ENCODE measurements at regions not wholly inside any gene's neighbourhood (a gene's known extent, or its start where the extent isn't known, plus 50 kb on each side); places are given as distances from the start of the nearest gene placed in this dataset.
A peak's percentile ranks its signal among the peaks of the same experiment; 100 is the strongest.
"Not testable (repeated sequence)": the region's sequence is repeated elsewhere in the genome, so short reads cannot be mapped to it uniquely, and the experiment has no call there.

GRCh38 chr13:44135566-44135965, 238.1 kb upstream of the SERP2 start:
- DNase-seq: no peak
- Mint-ChIP-seq H3K36me3 (ENCODE audit: insufficient read depth) (no peaks in the 10 kb centered on the region), H3K27me3 (ENCODE audit: low read depth) (peaks cover 13% of the 10 kb centered on the region), H3K9me3 (no peaks in the 10 kb centered on the region), H3K4me1 (ENCODE audit: low read depth) (no peaks in the 10 kb centered on the region), H3K4me3 (no peak overlapping the region)
- ATAC-seq: no peak

- Mint-ChIP-seq H3K9me3 (no peaks in the 10 kb centered on the region), H3K4me1 (ENCODE audit: low read depth) (peaks cover 9% of the 10 kb centered on the region), H3K27me3 (ENCODE audit: low read depth) (peaks cover 3% of the 10 kb centered on the region), H3K4me3 (no peak overlapping the region), H3K36me3 (ENCODE audit: insufficient read depth) (no peaks in the 10 kb centered on the region)
- no peak for DNase-seq
- no peak for ATAC-seq
Observed at GRCh38 chr13:44136696-44137268, 236.8 kb upstream of the SERP2 start.

- Mint-ChIP-seq H3K36me3 (ENCODE audit: insufficient read depth) (no peaks in the 10 kb centered on the region), H3K27me3 (ENCODE audit: low read depth) (no peaks in the 10 kb centered on the region), H3K4me3 (no peak overlapping the region), H3K9me3 (no peaks in the 10 kb centered on the region), H3K4me1 (ENCODE audit: low read depth) (peaks cover 13% of the 10 kb centered on the region)
- DNase-seq: no peak
- no peak for ATAC-seq
Observed at GRCh38 chr13:44137466-44137865, 236.2 kb upstream of the SERP2 start.

GRCh38 chr13:44140146-44140545, 233.5 kb upstream of the SERP2 start:
- Mint-ChIP-seq H3K4me3 (no peak overlapping the region), H3K27me3 (ENCODE audit: low read depth) (no peaks in the 10 kb centered on the region), H3K9me3 (no peaks in the 10 kb centered on the region), H3K36me3 (ENCODE audit: insufficient read depth) (no peaks in the 10 kb centered on the region), H3K4me1 (ENCODE audit: low read depth) (peaks cover 15% of the 10 kb centered on the region)
- DNase-seq (no peak), ATAC-seq (no peak)

GRCh38 chr13:44140888-44141724, 232.5 kb upstream of the SERP2 start:
- no peaks in the 10 kb centered on the region for H3K36me3 Mint-ChIP-seq (ENCODE audit: insufficient read depth)
- H3K4me1 Mint-ChIP-seq (ENCODE audit: low read depth): peaks cover 15% of the 10 kb centered on the region
- peak overlapping the region; percentile 80 for H3K4me3 Mint-ChIP-seq
- ATAC-seq (no peak), DNase-seq (no peak)
- H3K9me3 Mint-ChIP-seq: no peaks in the 10 kb centered on the region
- H3K27me3 Mint-ChIP-seq (ENCODE audit: low read depth): no peaks in the 10 kb centered on the region

GRCh38 chr13:44141725-44142539, 231.7 kb upstream of the SERP2 start:
- DNase-seq (peak; percentile 91), ATAC-seq (peak; percentile 100)
- Mint-ChIP-seq H3K4me1 (ENCODE audit: low read depth) (peaks cover 15% of the 10 kb centered on the region), H3K9me3 (no peaks in the 10 kb centered on the region), H3K4me3 (peak overlapping the region; percentile 85), H3K27me3 (ENCODE audit: low read depth) (no peaks in the 10 kb centered on the region), H3K36me3 (ENCODE audit: insufficient read depth) (no peaks in the 10 kb centered on the region)

- peaks cover 15% of the 10 kb centered on the region for H3K4me1 Mint-ChIP-seq (ENCODE audit: low read depth)
- H3K4me3 Mint-ChIP-seq: peak overlapping the region; percentile 85
- H3K27me3 Mint-ChIP-seq (ENCODE audit: low read depth): no peaks in the 10 kb centered on the region
- DNase-seq (no peak), ATAC-seq (peak in 1 of 2 donors; percentile 1)
- no peaks in the 10 kb centered on the region for H3K9me3 Mint-ChIP-seq
- no peaks in the 10 kb centered on the region for H3K36me3 Mint-ChIP-seq (ENCODE audit: insufficient read depth)
Observed at GRCh38 chr13:44142540-44142867, 231.1 kb upstream of the SERP2 start.

GRCh38 chr13:44142941-44143665, 230.5 kb upstream of the SERP2 start:
- Mint-ChIP-seq H3K4me3 (peak overlapping the region; percentile 85), H3K4me1 (ENCODE audit: low read depth) (peaks cover 15% of the 10 kb centered on the region), H3K9me3 (no peaks in the 10 kb centered on the region), H3K27me3 (ENCODE audit: low read depth) (no peaks in the 10 kb centered on the region), H3K36me3 (ENCODE audit: insufficient read depth) (no peaks in the 10 kb centered on the region)
- no peak for ATAC-seq
- DNase-seq: no peak

GRCh38 chr13:44146138-44146537, 227.5 kb upstream of the SERP2 start:
- DNase-seq: no peak
- ATAC-seq: no peak
- no peaks in the 10 kb centered on the region for H3K9me3 Mint-ChIP-seq
- no peaks in the 10 kb centered on the region for H3K27me3 Mint-ChIP-seq (ENCODE audit: low read depth)
- H3K36me3 Mint-ChIP-seq (ENCODE audit: insufficient read depth): no peaks in the 10 kb centered on the region
- no peak overlapping the region for H3K4me3 Mint-ChIP-seq
- H3K4me1 Mint-ChIP-seq (ENCODE audit: low read depth): peaks cover 11% of the 10 kb centered on the region

- Mint-ChIP-seq H3K27me3 (ENCODE audit: low read depth) (no peaks in the 10 kb centered on the region), H3K36me3 (ENCODE audit: insufficient read depth) (no peaks in the 10 kb centered on the region), H3K4me1 (ENCODE audit: low read depth) (peaks cover 5% of the 10 kb centered on the region), H3K4me3 (no peak overlapping the region), H3K9me3 (no peaks in the 10 kb centered on the region)
- DNase-seq: no peak
- no peak for ATAC-seq
Observed at GRCh38 chr13:44147233-44147632, 226.4 kb upstream of the SERP2 start.

GRCh38 chr13:44147648-44148047, 226.0 kb upstream of the SERP2 start:
- Mint-ChIP-seq H3K4me1 (ENCODE audit: low read depth) (peaks cover under 1% of the 10 kb centered on the region), H3K27me3 (ENCODE audit: low read depth) (no peaks in the 10 kb centered on the region), H3K9me3 (no peaks in the 10 kb centered on the region), H3K36me3 (ENCODE audit: insufficient read depth) (no peaks in the 10 kb centered on the region), H3K4me3 (no peak overlapping the region)
- ATAC-seq (no peak), DNase-seq (no peak)

GRCh38 chr13:44148159-44148914, 225.3 kb upstream of the SERP2 start:
- ATAC-seq (no peak), DNase-seq (no peak)
- Mint-ChIP-seq H3K36me3 (ENCODE audit: insufficient read depth) (no peaks in the 10 kb centered on the region), H3K4me1 (ENCODE audit: low read depth) (no peaks in the 10 kb centered on the region), H3K27me3 (ENCODE audit: low read depth) (no peaks in the 10 kb centered on the region), H3K9me3 (no peaks in the 10 kb centered on the region), H3K4me3 (no peak overlapping the region)

GRCh38 chr13:44149231-44149630, 224.4 kb upstream of the SERP2 start:
- H3K4me1 Mint-ChIP-seq (ENCODE audit: low read depth): not testable (repeated sequence)

GRCh38 chr13:44149821-44150220, 223.8 kb upstream of the SERP2 start:
- no peaks in the 10 kb centered on the region for H3K27me3 Mint-ChIP-seq (ENCODE audit: low read depth)
- H3K9me3 Mint-ChIP-seq: no peaks in the 10 kb centered on the region
- ATAC-seq: no peak
- H3K4me3 Mint-ChIP-seq: no peak overlapping the region
- H3K36me3 Mint-ChIP-seq (ENCODE audit: insufficient read depth): no peaks in the 10 kb centered on the region
- no peak for DNase-seq
- H3K4me1 Mint-ChIP-seq (ENCODE audit: low read depth): no peaks in the 10 kb centered on the region

More at GRCh38 chr13:44149231-44149630, 224.4 kb upstream of the SERP2 start:
- H3K9me3 Mint-ChIP-seq; H3K36me3 Mint-ChIP-seq (ENCODE audit: insufficient read depth); DNase-seq; H3K4me3 Mint-ChIP-seq; H3K27me3 Mint-ChIP-seq (ENCODE audit: low read depth); ATAC-seq: not testable (repeated sequence)

Measured in activated T-cell treated with anti-CD3 and anti-CD28 coated beads, Interleukin-2, amount 50 U/mL, for 4 hours (primary cell).